C1 segment of cervical spinal cord (tissue), 14 donors: ENCODE measurements at regions not wholly inside any gene's neighbourhood (a gene's known extent, or its start where the extent isn't known, plus 50 kb on each side); places are given as distances from the start of the nearest gene placed in this dataset.

Experiments used
- DNase-seq, 14 donors: peaks; one replicate each; lab custom pipeline; 2025; lab: John Stamatoyannopoulos, UW

DNA sequence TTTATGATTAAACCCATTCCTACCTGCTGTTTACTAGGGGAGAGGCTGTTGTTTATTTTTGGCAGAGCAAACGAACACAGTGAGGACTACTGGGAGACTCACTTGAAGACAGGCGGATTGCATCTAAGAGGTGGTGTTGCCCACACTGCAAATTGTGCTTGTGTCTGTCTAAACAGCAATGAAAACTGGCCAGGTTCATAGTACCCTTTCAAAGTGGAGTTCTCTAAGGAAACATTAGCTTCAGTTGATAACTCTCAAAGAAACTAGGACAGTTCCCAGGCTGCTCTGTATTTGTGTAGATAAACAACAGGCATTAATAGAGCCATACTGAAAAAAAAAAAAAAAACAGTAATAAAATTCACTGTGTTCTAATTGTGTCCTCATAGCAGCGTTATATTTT, 466.0 kb upstream of the RGS6 start:
- DNase-seq: peak in 1 of 14 donors; percentile 35

- peak in 1 of 14 donors; percentile 57 for DNase-seq
Observed at GRCh38 chr14:71466946-71467345, 465.3 kb upstream of the RGS6 start.

DNA sequence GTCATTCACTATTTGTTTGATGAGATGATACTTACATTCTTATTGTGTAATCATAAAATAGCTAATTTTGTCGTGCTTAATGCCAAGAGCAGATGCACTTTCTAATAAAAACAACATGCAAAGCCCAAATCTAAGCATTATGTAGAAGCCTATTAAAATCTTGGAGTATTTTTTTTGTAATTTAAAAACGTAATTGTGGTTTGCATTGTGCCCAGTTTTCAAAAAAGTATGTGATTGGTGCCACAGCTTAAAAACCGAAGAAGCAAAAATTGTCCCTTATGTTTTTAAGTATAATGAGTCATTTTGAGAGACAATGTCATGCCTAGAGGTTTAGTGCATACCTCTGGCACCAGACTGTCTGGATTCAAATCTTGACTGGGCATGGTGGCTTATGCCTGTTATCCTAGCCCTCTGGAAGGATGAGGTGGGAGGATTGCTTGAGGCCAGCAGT, 464.8 kb upstream of the RGS6 start:
- peak in 1 of 14 donors; percentile 56 for DNase-seq

- no peak for DNase-seq
Observed at GRCh38 chr14:71468701-71469100, 463.5 kb upstream of the RGS6 start.

DNA sequence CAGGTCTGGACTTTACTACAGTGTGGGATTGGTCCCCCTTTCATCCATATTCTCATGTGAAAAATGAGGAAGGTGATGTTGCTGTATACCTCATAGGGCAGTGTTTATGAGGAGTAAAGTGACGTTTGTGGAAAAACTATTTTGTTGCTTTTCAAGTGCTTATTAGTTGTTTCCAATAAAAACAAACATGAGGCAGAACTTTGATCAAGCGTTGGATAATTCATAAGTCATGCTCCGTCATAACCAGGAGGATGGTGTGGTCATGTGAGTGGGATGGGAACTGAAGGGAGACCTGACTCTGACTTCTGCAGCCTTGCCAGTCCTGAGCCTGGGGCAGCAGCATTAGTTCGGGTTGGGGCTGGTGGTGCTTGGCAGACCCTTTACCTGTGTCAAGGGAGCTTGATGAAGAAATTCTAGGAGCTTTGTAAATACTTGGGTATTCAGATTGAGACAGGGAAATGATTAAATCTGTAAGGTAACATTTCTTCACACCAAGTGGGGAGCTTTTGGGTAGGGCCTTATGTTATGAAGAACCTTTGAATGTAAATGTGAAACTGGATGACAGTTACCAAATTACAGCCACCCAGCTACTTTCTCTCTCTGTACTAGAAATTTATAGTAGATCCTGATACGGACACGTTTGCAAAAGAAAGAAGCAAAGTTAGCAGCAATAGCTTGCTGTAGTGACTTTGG, 462.4 kb upstream of the RGS6 start:
- DNase-seq: no peak

DNA sequence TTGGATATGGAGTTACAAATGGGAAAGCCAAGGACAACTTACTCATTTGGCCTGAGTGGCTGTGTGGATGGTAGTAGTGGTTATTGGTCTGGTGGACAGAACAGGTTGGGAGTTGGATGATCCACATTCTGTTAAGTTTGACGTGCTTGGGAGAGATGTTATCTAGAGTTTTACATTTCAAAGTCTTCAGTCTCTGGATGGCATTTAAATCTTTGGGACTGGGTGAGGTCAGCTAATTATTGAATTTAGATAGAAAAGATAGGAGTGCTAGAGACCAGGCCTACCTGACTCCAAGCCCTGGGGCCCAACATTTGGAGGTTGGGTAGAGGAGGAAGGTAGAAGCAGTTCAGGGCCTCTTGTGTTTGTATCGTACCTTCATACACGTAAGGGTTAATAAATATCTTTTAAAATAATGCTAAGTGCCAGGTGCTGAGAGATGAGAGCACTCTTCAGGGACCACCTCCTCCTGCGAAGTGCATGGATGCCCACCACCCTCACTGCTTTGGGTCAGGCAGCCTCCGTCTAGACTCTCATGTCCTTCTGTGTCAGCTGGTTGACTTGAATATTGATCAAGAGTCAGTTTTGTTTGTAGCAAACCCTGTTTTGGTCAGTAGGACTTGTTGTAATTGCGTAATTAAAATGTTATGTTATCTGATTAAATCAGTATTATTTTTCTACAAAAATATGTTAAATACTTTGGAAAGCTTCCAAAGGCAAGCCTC, 460.4 kb upstream of the RGS6 start:
- no peak for DNase-seq

DNA sequence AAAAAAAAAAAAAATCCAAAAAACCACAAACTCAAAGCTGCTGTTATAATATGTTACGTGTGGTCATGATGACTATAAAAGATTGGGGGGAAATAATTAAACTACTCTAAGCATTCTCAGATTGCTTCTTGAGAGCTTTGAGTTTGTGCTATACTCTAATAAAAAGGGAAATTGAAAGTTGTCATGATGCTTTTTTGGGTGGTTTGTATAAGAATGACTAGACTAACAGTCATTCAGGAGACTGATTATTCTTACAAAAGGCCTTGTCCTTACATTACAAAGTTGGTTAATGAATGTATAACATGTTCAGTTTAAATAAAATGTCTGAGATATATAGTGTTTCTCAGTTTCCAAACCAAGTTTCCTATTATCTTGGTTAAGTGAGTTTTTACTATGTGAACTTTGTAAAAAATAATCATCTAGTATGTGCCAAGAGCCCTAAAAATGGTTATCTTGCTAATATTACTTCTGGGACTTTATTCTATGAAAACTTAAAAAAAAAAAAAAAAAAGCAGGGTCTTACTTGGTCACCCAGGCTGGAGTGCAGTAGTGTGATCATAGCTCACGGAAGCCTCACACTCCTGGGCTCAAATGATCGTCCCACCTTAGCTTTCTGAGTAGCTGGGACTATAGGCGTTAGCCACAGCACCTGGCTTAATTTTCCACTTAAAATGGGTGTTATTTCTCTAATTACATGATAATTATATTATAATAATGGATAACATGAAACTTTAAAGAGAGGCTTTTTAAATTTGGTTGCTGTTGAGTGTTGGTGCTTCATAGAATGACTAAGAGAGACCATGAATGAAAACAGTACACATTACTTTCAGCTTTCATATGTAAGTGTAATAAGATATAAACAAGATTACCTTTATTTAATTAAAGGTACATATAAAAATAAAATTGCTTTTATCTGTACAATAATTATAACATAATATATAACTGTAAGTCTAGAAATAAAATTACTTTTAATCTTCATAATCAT, 459.6 kb upstream of the RGS6 start:
- DNase-seq: no peak

- DNase-seq: no peak
Observed at GRCh38 chr14:71473843-71474242, 458.4 kb upstream of the RGS6 start.

DNA sequence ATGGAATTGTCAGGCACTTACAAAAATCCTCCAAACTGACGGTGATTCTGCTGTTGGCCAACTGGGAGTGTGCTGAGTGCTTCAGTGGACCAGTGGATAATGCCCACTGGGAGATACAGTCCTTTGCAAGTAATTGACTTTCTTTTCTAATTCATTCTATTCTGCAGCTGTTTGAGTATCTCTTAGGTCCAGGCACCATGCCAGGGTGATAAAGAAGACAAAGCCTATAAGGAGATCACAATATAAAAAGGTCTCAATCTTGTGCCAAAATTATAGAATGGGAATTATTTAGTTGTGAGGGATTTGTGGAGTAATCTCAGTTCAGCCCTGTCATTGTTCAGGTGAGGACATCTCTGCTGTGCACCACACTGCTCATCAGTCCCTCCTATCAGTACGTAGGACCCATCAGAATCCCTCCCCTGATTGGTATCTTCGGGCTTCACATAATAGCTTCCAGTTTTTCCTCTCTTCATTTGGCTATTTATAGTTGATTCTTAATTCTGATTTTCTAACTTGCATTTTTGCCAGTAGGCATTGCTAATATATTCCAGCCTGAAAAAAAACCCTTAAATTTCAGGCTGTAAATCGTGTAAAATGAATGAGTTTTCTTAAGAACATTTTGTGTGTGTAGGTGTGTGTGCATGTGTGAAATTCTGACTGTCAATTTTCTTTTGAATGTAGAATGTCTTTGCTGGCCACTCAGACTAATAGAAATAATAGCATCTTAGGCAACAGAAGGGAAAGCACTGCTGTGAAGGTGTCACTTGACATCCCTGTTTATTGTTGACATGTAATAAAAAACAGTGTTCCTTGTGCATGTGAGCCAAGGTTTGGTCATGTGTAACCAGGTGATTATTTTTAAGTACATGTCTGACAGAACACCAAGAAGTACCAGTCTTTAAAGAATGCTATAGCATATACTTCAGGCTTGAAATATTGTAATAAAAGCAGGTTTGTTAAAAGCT, 457.6 kb upstream of the RGS6 start:
- DNase-seq: peak in 1 of 14 donors; percentile 31

GRCh38 chr14:71475916-71476315, 456.3 kb upstream of the RGS6 start:
- no peak for DNase-seq

- DNase-seq: no peak
Observed at GRCh38 chr14:71478542-71478941, 453.7 kb upstream of the RGS6 start.

GRCh38 chr14:71481021-71481654, 451.1 kb upstream of the RGS6 start:
- no peak for DNase-seq

GRCh38 chr14:71482671-71483070, 449.6 kb upstream of the RGS6 start:
- DNase-seq: no peak

GRCh38 chr14:71483154-71483553, 449.1 kb upstream of the RGS6 start:
- DNase-seq: no peak

DNA sequence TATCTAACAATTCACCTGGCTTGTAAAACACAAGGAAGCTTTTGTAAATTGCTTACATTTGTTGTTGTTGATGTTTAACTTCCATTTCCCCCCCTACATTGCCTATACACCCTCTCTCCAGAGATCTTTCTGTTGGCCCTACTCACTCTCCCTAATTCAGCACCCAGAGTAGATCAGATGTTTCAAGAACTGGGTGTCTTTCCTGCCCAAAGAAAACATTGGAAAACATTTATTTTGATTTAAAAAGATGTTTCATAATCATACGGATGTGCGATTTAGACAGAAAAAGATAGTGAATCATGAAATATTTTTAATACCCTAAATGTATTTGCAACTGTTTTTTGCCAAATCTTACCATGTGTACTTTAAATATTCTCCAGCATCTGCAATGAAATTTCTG, 446.4 kb upstream of the RGS6 start:
- no peak for DNase-seq

DNA sequence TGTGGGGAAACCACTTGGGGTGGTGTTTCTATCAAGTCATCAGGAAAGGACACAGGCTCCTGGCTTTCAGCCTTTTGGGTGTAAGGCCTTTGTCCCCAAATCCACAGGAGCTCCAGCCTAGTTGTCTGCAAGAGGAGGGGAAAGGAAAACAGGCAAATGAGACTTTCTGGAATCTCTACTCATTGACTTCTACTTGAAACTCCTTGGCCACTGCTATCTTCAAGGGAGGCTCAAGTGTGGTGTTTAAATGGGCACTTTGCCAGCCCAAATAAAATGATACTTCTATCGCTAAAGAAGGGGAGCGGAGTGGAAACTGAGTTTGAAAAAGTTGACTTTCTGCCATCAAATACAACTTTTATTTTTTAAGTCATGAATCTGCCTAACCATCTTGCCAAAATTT, 445.9 kb upstream of the RGS6 start:
- no peak for DNase-seq

- no peak for DNase-seq
Observed at GRCh38 chr14:71487449-71487848, 444.8 kb upstream of the RGS6 start.

DNA sequence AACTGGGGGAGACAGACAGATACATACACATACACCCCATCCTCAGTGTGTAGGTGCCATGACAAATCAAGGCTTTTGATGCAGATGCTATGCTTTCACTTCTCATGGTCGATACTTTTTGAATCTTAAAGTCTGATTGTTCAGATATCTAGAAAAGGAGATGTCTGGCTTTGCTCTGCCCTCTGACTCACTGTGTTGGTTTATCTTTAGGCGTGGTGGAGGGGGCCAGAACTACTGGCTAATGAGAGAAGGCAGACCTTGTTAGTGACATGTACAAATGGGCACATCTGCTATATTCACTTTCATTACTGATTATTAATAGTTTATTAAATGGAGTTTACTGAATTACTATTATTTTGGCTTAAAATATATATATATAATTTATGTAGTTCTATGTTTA, 444.3 kb upstream of the RGS6 start:
- DNase-seq: no peak

- DNase-seq: no peak
Observed at GRCh38 chr14:71488703-71489191, 443.5 kb upstream of the RGS6 start.

DNA sequence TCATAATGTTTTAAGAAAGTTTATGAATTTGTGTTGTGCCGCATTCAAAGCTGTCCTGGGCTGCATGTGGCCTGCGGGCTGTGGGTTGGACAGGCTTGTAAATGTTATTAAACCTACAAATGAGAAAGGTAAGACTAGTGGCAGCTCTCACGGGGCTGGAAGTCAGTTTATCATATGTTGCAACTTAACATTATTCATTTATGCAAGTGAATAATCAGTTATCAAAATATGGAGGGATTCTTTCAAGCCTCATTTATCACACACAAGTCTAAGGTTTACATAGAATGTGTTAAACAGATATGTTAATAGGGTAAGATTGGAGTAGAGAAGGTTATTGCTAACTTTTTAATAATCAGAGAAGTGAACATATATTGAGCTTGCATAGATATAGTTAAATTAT, 442.5 kb upstream of the RGS6 start:
- DNase-seq: no peak
